ENCODE measurements at regions not wholly inside any gene's neighbourhood (a gene's known extent, or its start where the extent isn't known, plus 50 kb on each side); places are given as distances from the start of the nearest gene placed in this dataset.
"Not testable (repeated sequence)": the region's sequence is repeated elsewhere in the genome, so short reads cannot be mapped to it uniquely, and the experiment has no call there.

DNA sequence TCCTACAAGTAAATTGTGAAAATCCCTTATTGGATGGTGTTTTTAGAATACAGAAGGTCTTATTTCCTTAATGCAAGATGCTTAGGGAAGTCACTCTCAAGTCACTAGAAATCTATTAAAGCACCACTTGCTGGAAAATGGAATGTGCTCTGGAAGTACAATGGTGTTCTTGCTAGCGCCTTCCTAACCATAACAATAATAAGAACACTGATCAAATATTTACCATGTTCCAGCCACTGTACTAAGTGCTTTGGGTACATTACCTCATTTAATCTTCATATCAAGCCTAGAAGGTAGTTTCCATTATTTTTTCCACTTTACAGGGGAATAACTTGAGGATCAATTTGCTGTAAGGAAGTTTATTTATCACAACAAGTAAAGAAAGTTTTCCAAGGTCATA lies 75.1 kb downstream of the FAM72B start:
- DNase-seq, result not testable (repeated sequence)

DNA sequence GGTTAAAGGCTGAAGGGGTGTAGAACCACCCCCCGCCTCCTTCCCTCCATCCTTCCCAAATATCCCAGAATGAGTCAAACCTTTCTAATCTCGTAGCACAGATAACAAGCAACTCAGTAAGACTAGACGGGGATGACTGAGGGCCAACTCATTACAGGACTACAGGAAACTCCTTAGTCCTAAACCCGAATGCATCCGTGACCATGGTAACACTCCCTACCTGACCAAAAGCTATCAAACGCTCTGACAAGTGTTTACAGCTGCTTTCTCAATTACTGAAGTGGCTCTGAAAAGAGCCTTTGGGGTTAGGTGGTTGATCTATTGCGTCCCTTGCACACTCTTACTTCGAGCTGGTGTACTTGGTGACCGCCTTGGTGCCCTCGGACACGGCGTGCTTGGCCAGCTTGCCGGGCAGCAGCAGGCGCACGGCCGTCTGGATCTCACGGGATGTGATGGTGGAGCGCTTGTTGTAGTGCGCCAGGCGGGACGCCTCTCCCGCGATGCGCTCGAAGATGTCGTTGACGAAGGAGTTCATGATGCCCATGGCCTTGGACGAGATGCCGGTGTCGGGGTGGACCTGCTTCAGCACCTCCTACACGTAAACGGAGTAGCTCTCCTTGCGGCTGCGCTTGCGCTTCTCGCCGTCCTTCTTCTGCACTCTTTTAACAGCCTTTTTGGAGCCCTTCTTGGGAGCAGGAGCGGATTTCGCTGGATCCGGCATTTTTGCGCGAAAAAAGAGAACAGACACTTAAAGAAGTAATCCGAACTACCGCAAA lies 67.4 kb downstream of the FAM72B start:
- peak; percentile 9 to 68 (median 22) for DNase-seq

DNA sequence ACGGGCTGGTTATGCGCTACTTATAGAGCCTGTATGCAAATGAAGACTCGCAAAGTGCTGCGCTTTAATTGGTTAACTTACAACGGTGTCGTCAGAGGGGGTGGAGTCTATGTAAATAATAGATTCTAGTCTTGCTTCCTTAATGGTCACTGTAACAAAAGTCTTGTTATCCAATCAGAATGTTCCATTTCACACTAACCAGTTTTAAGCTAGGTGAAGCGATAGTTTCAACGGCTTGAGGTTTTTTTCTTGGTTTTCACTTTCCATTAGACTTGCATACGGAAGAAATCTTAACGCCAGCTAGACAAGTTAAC lies 66.9 kb downstream of the FAM72B start:
- DNase-seq, result not testable (repeated sequence)

GRCh38 chr1:121117622-121118479 lies 66.3 kb downstream of the FAM72B start:
- DNase-seq, result peak; percentile 7 to 73 (median 22)
